ENCODE measurements at regions not wholly inside any gene's neighbourhood (a gene's known extent, or its start where the extent isn't known, plus 50 kb on each side); places are given as distances from the start of the nearest gene placed in this dataset.

DNA sequence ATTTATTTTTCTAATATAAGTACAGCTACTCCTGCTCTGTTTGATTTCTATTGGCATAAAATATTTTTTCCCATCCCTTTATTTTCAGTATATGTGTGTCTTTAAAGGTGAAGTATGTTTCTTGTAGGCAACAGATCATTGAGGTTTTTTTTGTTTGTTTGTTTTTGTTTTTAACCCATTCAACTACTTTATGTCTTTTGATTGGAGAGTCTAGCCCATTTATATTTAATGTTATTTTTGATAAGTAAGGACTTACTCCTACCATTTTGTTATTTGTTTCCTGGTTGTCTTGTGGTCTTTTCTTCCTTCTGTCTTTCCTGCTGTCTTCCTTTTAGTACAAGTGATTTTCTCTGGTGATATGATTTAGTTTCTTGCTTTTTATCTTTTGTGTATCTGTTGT, 285.1 kb upstream of the PROX1 start:
- TF ChIP-seq SUZ12 (IDR thresholded peaks at IDR 0.05; ENCODE audit: extremely low read depth, insufficient read depth, insufficient read length), result no peak
- TF ChIP-seq YY1 (IDR thresholded peaks at IDR 0.05; ENCODE audit: insufficient read depth, insufficient read length), result no peak
- no peak for TF ChIP-seq ZNF274 (IDR thresholded peaks at IDR 0.05; ENCODE audit: low read depth, low read length)
